ENCODE measurements at regions not wholly inside any gene's neighbourhood (a gene's known extent, or its start where the extent isn't known, plus 50 kb on each side); places are given as distances from the start of the nearest gene placed in this dataset.

GRCh38 chr7:131000389-131000788 lies 266.4 kb upstream of the KLF14 start:
- TF ChIP-seq, protein P1, sequence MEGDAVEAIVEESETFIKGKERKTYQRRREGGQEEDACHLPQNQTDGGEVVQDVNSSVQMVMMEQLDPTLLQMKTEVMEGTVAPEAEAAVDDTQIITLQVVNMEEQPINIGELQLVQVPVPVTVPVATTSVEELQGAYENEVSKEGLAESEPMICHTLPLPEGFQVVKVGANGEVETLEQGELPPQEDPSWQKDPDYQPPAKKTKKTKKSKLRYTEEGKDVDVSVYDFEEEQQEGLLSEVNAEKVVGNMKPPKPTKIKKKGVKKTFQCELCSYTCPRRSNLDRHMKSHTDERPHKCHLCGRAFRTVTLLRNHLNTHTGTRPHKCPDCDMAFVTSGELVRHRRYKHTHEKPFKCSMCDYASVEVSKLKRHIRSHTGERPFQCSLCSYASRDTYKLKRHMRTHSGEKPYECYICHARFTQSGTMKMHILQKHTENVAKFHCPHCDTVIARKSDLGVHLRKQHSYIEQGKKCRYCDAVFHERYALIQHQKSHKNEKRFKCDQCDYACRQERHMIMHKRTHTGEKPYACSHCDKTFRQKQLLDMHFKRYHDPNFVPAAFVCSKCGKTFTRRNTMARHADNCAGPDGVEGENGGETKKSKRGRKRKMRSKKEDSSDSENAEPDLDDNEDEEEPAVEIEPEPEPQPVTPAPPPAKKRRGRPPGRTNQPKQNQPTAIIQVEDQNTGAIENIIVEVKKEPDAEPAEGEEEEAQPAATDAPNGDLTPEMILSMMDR (IDR thresholded peaks at IDR 0.05) = no peak

DNA sequence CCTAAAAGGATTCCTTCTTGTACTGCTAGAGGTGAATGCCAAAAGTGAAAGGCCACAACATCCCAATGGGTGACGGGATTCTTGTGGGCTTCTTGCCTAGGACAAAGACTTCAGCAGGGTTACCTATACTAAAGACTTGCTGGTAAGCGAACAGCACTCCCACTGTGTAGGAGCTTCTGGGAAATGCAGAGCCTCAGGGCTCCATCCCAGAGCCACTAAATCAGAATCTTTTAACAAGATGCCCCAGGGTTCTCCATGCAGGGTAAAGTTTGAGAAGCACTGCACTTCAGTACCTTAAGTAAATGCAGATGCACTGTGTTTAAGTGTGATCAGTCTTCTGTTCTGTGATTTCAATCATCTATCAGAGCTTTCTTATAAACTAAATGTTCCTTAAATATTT lies 266.9 kb upstream of the KLF14 start:
- TF ChIP-seq, protein P1 (IDR thresholded peaks at IDR 0.05) = no peak

- TF ChIP-seq, protein P1 (IDR thresholded peaks at IDR 0.05) = no peak
Observed at GRCh38 chr7:131002600-131002999, 268.6 kb upstream of the KLF14 start.

- TF ChIP-seq, protein P1 (IDR thresholded peaks at IDR 0.05) = no peak
Observed at GRCh38 chr7:131003634-131004033, 269.6 kb upstream of the KLF14 start.

GRCh38 chr7:131004371-131004770 lies 270.4 kb upstream of the KLF14 start:
- TF ChIP-seq, protein P1 (IDR thresholded peaks at IDR 0.05) = no peak

- TF ChIP-seq, protein P1 (IDR thresholded peaks at IDR 0.05) = peak; percentile 61
Observed at GRCh38 chr7:131007439-131008330, 273.7 kb upstream of the KLF14 start.

DNA sequence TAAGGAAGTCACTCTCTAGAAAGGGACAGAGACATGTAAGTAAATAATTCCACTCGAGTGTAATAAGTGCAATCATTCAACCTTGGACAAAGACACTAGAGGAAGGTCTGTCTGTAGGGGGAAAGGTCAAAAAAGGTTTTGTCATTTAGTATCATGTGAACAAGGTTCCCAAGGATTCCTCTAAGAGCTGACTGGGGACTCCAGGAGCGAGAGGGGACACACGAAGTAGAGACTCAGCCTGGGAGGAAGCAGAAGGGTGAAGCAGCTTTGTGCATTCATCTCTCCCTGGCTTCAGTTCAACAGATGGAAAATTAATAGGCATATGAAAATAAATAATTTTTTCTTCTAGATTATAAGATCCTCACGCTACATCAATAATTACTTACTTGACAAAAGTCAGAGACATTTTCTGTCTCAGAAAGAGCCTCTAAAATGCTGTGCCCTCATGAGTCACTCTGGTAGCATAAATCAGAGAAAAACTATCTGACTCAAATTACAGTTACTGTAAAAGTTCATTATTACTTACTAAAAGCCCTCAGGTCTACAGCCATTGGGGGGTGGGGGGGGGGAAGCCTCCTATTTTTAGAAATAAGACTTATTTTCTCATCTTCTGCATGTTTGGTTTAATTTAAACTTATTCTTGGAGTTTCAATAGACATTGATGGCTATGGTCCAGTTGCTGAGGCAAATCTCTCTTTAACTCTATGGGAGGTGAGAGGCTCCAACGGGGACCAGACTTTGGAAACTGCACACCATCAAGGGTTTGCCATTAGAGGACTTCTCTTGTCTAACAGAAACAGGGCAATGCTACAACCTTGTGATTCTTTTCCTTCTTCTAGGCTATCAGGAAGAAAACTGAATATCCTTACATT lies 275.1 kb upstream of the KLF14 start:
- TF ChIP-seq, protein P1 (IDR thresholded peaks at IDR 0.05) = no peak

Data from LNCAP (cell line).